ENCODE measurements at regions not wholly inside any gene's neighbourhood (a gene's known extent, or its start where the extent isn't known, plus 50 kb on each side); places are given as distances from the start of the nearest gene placed in this dataset.
A peak's percentile ranks its signal among the peaks of the same experiment; 100 is the strongest.
"Not testable (repeated sequence)": the region's sequence is repeated elsewhere in the genome, so short reads cannot be mapped to it uniquely, and the experiment has no call there.

- no peak for DNase-seq (ENCODE audit: low spot score)
Measured at GRCh38 chr1:79955966-79956365, 949.4 kb upstream of the ADGRL4 start.

GRCh38 chr1:79950511-79950910, 944.0 kb upstream of the ADGRL4 start:
- DNase-seq (ENCODE audit: low spot score): no peak

- DNase-seq (ENCODE audit: low spot score): no peak
Measured at GRCh38 chr1:79945391-79945790, 938.9 kb upstream of the ADGRL4 start.

GRCh38 chr1:79929356-79929755, 922.8 kb upstream of the ADGRL4 start:
- no peak for DNase-seq (ENCODE audit: low spot score)

GRCh38 chr1:79928901-79929300, 922.4 kb upstream of the ADGRL4 start:
- no peak for DNase-seq (ENCODE audit: low spot score)

GRCh38 chr1:79920960-79921669, 914.6 kb upstream of the ADGRL4 start:
- DNase-seq (ENCODE audit: low spot score): no peak

- DNase-seq (ENCODE audit: low spot score): no peak
Measured at GRCh38 chr1:79914896-79915295, 908.4 kb upstream of the ADGRL4 start.

GRCh38 chr1:79912813-79913212, 906.3 kb upstream of the ADGRL4 start:
- DNase-seq (ENCODE audit: low spot score): no peak

DNA sequence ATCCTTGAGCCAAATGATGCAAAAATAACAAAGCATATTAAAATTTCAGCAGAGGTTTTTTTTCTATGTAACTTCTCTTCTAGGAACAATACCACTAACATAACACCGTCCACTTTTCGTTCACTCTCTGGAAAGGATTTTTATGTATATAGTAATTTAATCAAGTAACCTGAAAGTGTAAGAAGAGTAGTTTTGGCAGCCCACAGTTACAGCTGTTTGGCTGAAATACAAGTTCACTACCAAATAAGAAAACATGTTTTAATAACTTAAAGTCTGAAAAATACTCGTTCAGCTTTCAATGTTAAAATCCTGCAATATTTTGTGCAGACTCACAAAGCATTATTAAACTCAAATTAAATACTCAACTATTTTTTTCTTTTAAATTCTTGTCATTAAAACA, 896.8 kb upstream of the ADGRL4 start:
- no peak for DNase-seq (ENCODE audit: low spot score)

GRCh38 chr1:79902418-79902817, 895.9 kb upstream of the ADGRL4 start:
- DNase-seq (ENCODE audit: low spot score): no peak

DNA sequence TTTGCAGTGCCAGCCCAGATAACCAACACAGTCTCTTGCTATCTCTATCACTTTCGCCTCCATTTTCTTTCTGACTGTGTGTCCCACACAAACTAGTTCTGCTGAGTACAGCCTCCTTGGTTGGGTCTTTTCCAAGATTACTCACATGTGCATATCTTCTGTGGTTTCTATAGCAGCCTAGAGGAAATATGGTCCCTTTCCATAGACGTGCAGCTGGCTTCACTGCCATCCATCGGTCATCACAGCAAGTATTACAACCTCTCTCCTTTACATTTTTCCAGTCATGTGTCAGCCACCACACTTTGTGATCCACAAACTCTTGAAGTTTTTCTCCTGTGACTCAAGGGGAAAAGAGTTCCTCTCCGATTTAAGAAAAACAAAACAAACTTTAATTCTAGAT, 893.4 kb upstream of the ADGRL4 start:
- peak; percentile 72 for DNase-seq (ENCODE audit: low spot score)

DNA sequence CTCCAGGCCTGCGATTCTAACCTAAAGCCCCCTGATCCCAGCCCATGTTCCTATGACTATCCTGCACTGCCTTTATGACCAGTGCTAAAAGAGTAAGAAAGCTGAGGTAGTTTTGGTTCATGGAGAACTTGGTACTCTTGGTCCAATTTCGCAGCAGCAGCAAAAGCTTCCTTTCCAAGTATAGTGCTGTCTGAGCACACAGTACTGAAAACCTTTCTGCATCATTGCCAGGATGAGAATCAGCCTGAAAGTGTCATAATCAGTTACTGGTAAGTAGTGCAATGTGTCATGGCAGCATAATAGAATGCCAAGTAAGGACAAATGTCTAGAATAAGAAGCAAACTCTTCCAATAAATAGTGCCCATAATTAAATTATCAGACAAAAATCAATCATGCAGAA, 889.6 kb upstream of the ADGRL4 start:
- DNase-seq (ENCODE audit: low spot score): no peak

DNA sequence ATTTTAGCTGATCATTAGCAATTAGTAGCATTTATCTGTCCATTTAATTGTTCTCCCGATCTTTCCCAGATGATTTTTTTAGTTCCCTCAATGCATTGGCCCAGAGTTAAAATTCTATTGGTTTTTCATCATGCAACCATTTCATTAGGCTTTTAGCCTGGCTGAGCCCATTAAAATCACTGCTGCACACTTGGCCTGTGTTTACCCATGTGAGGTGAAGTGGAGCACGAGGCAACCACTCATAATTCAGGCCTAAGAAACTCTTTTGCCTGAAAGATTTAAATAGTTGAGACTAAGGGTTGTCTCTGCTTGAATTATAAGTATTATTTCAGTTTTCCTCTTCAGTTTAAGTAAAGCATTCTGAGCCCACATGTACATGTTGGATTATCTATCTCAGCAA, 889.0 kb upstream of the ADGRL4 start:
- DNase-seq (ENCODE audit: low spot score): no peak

DNA sequence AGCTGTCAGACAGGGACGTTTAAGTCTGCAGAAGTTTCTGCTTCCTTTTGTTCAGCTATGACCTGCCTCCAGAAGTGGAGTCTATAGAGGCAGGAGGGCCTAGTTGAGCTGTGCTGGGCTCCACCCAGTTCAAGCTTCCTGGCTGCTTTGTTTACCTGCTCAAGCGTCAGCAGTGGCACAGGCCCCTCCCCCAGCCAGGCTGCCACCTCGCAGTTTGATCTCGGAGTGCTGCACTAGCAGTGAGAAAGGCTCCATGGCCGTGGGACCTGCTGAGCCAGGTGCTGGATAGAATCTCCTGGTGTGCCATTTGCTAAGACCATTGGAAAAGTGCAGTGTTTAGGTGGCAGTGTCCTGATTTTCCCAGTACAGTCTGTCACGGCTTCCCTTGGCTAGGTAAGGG, 887.6 kb upstream of the ADGRL4 start:
- not testable (repeated sequence) for DNase-seq (ENCODE audit: low spot score)

- no peak for DNase-seq (ENCODE audit: low spot score)
Measured at GRCh38 chr1:79887059-79887458, 880.5 kb upstream of the ADGRL4 start.

DNA sequence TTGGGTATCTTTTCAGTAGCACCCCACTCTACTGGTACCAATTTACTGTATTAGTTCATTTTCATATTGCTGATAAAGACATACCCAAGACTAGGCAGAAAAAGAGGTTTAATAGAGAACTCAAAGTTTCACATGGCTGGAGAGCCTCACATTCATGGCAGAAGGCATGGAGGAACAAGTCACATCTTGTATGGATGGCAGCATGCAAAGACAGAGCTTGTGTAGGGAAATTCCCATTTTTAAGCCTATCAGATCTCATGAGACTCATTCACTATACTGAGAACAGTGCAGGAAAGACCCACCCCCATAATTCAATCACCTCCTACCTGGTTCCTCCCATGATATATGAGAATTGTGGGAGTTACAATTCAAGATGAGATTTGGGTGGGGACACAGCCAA, 878.6 kb upstream of the ADGRL4 start:
- no peak for DNase-seq (ENCODE audit: low spot score)

DNA sequence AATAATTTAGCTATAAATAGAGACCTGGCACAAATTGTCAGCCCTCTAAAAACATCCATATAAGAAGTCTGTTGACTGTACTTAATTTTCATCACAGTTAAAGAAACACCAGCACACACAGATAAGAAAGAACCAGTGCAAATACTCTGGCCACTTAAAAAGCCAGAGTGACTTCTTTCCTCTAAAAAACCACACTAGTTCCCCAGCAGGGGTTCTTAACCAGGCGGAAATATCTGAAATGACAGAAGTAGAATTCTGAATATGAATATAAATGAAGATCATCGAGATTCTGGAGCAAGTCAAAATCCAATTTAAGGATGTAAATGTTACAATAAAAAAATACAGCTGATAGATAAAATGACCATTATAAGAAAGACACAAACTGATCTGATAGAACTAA, 870.6 kb upstream of the ADGRL4 start:
- no peak for DNase-seq (ENCODE audit: low spot score)

DNA sequence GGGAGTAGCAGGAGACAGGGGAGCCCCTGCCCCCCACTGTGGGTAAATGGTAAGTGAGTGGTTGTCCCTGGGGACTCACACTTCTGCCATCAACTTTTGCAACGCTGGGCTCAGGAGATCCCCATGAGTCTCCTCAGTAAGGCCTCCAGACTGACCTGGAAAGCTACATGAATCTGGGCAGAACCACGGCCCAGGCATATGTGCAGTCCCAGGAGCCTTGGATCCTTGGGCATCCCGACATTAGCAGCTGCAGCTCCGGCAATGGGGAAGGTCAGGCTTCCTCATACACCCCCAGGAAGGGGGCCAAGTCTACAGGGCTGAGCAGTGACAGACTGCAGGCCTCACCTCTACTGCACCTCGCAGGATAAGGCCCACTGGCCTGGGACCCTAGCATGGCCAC, 868.7 kb upstream of the ADGRL4 start:
- no peak for DNase-seq (ENCODE audit: low spot score)

- DNase-seq (ENCODE audit: low spot score): no peak
Measured at GRCh38 chr1:79874289-79874688, 867.8 kb upstream of the ADGRL4 start.

- peak; percentile 72 for DNase-seq (ENCODE audit: low spot score)
Measured at GRCh38 chr1:79859212-79859948, 852.9 kb upstream of the ADGRL4 start.

- no peak for DNase-seq (ENCODE audit: low spot score)
Measured at GRCh38 chr1:79852004-79852403, 845.5 kb upstream of the ADGRL4 start.

- no peak for DNase-seq (ENCODE audit: low spot score)
Measured at GRCh38 chr1:79849388-79849787, 842.9 kb upstream of the ADGRL4 start.

DNA sequence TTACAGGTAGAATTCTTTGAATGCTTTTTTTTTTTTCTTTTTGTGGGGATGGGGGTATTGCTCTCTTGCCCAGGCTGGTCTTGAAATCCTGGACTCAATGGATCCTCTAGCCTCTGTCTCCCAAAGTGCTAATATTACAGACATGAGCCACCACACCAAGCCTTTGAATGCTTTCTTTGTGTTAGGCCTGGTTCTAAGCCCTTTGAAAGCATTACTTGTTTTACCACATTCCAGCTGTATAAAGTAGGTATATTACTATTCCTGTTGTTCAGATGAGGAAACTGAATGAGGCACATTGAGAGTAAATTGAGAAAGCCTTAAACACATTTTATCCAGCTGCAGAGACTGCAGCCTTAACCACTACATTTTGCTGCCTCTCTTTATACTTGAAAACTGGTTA, 841.8 kb upstream of the ADGRL4 start:
- no peak for DNase-seq (ENCODE audit: low spot score)

- DNase-seq (ENCODE audit: low spot score): no peak
Measured at GRCh38 chr1:79847700-79848099, 841.2 kb upstream of the ADGRL4 start.
